ENCODE measurements at regions not wholly inside any gene's neighbourhood (a gene's known extent, or its start where the extent isn't known, plus 50 kb on each side); places are given as distances from the start of the nearest gene placed in this dataset.

DNA sequence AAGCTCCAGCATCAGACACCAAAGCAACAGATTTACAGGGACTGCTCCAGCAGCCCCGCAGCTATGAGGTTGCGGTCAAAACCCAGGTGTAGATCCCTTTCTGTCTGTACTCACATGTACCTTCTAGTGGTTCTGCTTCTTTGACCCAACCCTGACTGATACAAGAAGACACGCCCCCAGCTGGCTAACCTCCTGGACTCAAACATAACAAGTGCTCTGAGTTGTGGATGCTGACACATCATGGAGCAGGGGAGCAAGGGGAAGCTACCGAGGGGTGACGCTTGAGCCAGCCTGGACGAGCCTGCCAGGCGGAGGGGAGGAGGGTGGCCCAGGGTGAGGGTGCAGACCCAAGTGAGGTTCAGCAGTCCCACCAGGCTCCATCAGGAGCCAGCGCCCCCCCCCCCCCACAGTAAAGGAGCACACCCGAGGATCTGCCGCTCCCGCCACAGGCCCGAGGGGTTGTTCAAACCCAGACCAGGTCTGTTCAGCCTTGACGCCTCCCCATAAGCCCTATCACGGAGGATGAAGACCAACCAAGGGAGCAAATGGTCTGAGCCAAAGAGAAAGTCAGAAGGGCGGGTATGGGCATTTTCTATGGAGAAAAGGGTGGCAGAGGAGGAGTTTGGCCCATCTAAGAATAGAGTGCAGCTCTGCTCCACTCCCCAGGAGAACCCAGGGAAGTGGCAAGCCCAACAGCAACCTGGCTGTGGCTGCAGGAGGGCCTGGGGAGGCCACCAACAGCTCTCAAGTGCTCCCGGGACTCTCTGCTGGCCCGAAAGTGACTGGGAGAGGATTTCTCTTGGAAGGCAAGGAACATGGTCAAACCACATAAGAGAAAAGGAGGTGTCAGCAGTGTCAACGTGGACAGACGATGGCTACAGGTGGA, 229.4 kb downstream of the BCL11B start:
- 27% methylated on average over 16 of the region's 19 CpGs for WGBS (ENCODE audit: low lambda C conversion rate)
- CTCF ChIA-PET, result no interaction called here
- DNase-seq, result no peak
- H3K9me3 ChIP-seq, result peaks cover 3% of the 10 kb centered on the region; the same call in 1 of the 2 replicates
- TF ChIP-seq, protein P1, sequence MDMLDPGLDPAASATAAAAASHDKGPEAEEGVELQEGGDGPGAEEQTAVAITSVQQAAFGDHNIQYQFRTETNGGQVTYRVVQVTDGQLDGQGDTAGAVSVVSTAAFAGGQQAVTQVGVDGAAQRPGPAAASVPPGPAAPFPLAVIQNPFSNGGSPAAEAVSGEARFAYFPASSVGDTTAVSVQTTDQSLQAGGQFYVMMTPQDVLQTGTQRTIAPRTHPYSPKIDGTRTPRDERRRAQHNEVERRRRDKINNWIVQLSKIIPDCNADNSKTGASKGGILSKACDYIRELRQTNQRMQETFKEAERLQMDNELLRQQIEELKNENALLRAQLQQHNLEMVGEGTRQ (IDR thresholded peaks at IDR 0.05; ENCODE audit: borderline replicate concordance, low read depth, low read length), result no peak
- no peak overlapping the region for H3K4me2 ChIP-seq
- no peaks in the 10 kb centered on the region for H3K4me1 ChIP-seq (ENCODE audit: control insufficient read depth in 1 of 2, insufficient read depth in 2 of 2, low read depth in 1 of 2, low read length in 1 of 2)
- no peak overlapping the region for H3K9ac ChIP-seq
- peaks cover 16% of the 10 kb centered on the region for H3K27me3 ChIP-seq (ENCODE audit: insufficient read depth)
- no peaks in the 10 kb centered on the region for H3K79me2 ChIP-seq (ENCODE audit: insufficient read depth)
- H3K9me2 ChIP-seq, result no peaks in the 10 kb centered on the region
- no peak overlapping the region for H3K4me3 ChIP-seq (ENCODE audit: low read depth in 2 of 2, low read length in 1 of 2)
- POLR2A ChIA-PET, result no interaction called here
- H3K36me3 ChIP-seq (replicated peaks in 1 of 2; ENCODE audit: control insufficient read depth in 1 of 2, insufficient read depth in 2 of 2, low read length in 1 of 2), result no peaks in the 10 kb centered on the region
- H3F3A ChIP-seq (replicated peaks; ENCODE audit: insufficient read depth), result no peaks in the 10 kb centered on the region
- H2AFZ ChIP-seq (ENCODE audit: low read depth), result no peak overlapping the region
- no peaks in the 10 kb centered on the region for H4K20me1 ChIP-seq (ENCODE audit: insufficient read depth)
- H3K27ac ChIP-seq (ENCODE audit: low read depth in 2 of 2, low read length in 1 of 2), result no peak overlapping the region

DNA sequence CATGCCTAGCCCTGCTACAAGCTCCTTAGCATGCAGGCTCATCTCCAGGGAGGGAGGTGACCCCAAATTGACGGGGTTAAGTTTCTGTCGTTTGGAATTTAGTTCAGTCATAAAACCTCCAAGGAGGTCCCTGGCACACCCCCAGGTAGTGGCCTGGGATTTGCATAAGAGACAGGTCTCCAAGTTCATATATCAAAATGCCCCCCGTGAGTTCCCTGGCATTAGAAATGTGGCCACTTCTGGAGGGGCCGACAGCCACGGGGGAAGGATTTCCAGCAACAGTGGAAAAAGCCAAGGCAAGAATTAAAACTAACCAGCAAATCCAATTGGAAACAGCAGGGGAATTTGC, 228.8 kb downstream of the BCL11B start:
- no peak for DNase-seq
- Histone ChIP-seq H3K79me2 (ENCODE audit: insufficient read depth) (no peaks in the 10 kb centered on the region), H3K9me2 (no peaks in the 10 kb centered on the region), H2AFZ (ENCODE audit: low read depth) (no peak overlapping the region), H4K20me1 (ENCODE audit: insufficient read depth) (no peaks in the 10 kb centered on the region), H3K27me3 (ENCODE audit: insufficient read depth) (peaks cover 16% of the 10 kb centered on the region), H3K27ac (ENCODE audit: low read depth in 2 of 2, low read length in 1 of 2) (no peak overlapping the region), H3K4me2 (no peak overlapping the region), H3K4me1 (ENCODE audit: control insufficient read depth in 1 of 2, insufficient read depth in 2 of 2, low read depth in 1 of 2, low read length in 1 of 2) (no peaks in the 10 kb centered on the region), H3K9ac (no peak overlapping the region), H3K36me3 (replicated peaks in 1 of 2; ENCODE audit: control insufficient read depth in 1 of 2, insufficient read depth in 2 of 2, low read length in 1 of 2) (no peaks in the 10 kb centered on the region), H3K9me3 (peaks cover 3% of the 10 kb centered on the region; the same call in 1 of the 2 replicates), H3K4me3 (ENCODE audit: low read depth in 2 of 2, low read length in 1 of 2) (no peak overlapping the region), H3F3A (replicated peaks; ENCODE audit: insufficient read depth) (no peaks in the 10 kb centered on the region)
- POLR2A ChIA-PET, result no interaction called here
- CTCF ChIA-PET, result no interaction called here
- WGBS (ENCODE audit: low lambda C conversion rate), result 18% methylated on average over 3 of the region's 5 CpGs
- TF ChIP-seq EP300 (IDR thresholded peaks at IDR 0.05; ENCODE audit: borderline replicate concordance in 1 of 2, low read depth in 1 of 2, low read length in 1 of 2) (no peak), JUND (IDR thresholded peaks at IDR 0.05) (no peak), SMC3 (IDR thresholded peaks at IDR 0.05; ENCODE audit: low read depth, low read length) (no peak), ELF1 (IDR thresholded peaks at IDR 0.05) (no peak), NRF1 (IDR thresholded peaks at IDR 0.05; ENCODE audit: low read depth, low read length) (no peak), RXRA (IDR thresholded peaks at IDR 0.05; ENCODE audit: borderline replicate concordance, low read depth) (no peak), FOXJ3 (CRISPR knock-in tag; IDR thresholded peaks at IDR 0.05) (no peak), TAF1 (IDR thresholded peaks at IDR 0.05; ENCODE audit: borderline replicate concordance, low read depth, low read length) (no peak), GABPA (IDR thresholded peaks at IDR 0.05; ENCODE audit: low read depth) (no peak), SIN3A (IDR thresholded peaks at IDR 0.05; ENCODE audit: borderline replicate concordance, low read depth, low read length) (no peak), MEF2A (IDR thresholded peaks at IDR 0.05; ENCODE audit: borderline replicate concordance, low read depth) (no peak), NFIC (IDR thresholded peaks at IDR 0.05; ENCODE audit: borderline replicate concordance) (no peak), CHD2 (IDR thresholded peaks at IDR 0.05; ENCODE audit: low read length, partially characterized antibody) (no peak)
- TF ChIP-seq, protein P2, sequence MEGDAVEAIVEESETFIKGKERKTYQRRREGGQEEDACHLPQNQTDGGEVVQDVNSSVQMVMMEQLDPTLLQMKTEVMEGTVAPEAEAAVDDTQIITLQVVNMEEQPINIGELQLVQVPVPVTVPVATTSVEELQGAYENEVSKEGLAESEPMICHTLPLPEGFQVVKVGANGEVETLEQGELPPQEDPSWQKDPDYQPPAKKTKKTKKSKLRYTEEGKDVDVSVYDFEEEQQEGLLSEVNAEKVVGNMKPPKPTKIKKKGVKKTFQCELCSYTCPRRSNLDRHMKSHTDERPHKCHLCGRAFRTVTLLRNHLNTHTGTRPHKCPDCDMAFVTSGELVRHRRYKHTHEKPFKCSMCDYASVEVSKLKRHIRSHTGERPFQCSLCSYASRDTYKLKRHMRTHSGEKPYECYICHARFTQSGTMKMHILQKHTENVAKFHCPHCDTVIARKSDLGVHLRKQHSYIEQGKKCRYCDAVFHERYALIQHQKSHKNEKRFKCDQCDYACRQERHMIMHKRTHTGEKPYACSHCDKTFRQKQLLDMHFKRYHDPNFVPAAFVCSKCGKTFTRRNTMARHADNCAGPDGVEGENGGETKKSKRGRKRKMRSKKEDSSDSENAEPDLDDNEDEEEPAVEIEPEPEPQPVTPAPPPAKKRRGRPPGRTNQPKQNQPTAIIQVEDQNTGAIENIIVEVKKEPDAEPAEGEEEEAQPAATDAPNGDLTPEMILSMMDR (IDR thresholded peaks at IDR 0.05), result no peak
- TF ChIP-seq, protein P3, sequence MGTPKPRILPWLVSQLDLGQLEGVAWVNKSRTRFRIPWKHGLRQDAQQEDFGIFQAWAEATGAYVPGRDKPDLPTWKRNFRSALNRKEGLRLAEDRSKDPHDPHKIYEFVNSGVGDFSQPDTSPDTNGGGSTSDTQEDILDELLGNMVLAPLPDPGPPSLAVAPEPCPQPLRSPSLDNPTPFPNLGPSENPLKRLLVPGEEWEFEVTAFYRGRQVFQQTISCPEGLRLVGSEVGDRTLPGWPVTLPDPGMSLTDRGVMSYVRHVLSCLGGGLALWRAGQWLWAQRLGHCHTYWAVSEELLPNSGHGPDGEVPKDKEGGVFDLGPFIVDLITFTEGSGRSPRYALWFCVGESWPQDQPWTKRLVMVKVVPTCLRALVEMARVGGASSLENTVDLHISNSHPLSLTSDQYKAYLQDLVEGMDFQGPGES (IDR thresholded peaks at IDR 0.05; ENCODE audit: low read depth, low read length), result no peak
- TF ChIP-seq, protein P4, sequence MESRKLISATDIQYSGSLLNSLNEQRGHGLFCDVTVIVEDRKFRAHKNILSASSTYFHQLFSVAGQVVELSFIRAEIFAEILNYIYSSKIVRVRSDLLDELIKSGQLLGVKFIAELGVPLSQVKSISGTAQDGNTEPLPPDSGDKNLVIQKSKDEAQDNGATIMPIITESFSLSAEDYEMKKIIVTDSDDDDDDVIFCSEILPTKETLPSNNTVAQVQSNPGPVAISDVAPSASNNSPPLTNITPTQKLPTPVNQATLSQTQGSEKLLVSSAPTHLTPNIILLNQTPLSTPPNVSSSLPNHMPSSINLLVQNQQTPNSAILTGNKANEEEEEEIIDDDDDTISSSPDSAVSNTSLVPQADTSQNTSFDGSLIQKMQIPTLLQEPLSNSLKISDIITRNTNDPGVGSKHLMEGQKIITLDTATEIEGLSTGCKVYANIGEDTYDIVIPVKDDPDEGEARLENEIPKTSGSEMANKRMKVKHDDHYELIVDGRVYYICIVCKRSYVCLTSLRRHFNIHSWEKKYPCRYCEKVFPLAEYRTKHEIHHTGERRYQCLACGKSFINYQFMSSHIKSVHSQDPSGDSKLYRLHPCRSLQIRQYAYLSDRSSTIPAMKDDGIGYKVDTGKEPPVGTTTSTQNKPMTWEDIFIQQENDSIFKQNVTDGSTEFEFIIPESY (IDR thresholded peaks at IDR 0.05; ENCODE audit: borderline replicate concordance, low read depth), result no peak
- TF ChIP-seq, protein P5, sequence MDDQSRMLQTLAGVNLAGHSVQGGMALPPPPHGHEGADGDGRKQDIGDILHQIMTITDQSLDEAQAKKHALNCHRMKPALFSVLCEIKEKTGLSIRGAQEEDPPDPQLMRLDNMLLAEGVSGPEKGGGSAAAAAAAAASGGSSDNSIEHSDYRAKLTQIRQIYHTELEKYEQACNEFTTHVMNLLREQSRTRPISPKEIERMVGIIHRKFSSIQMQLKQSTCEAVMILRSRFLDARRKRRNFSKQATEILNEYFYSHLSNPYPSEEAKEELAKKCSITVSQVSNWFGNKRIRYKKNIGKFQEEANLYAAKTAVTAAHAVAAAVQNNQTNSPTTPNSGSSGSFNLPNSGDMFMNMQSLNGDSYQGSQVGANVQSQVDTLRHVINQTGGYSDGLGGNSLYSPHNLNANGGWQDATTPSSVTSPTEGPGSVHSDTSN (IDR thresholded peaks at IDR 0.05), result no peak

Measured in SK-N-SH (cell line).